HFFc6 (cell line): ENCODE measurements at regions not wholly inside any gene's neighbourhood (a gene's known extent, or its start where the extent isn't known, plus 50 kb on each side); places are given as distances from the start of the nearest gene placed in this dataset.

Experiments used
- DNase-seq: peaks from one replicate; pipeline ENCODE4 v3.0.0-alpha.2; 2018
- H3K27ac Mint-ChIP-seq: 2 replicates; pipeline ENCODE4 v1.8.0; 2020; ENCODE audit warnings: mild to moderate bottlenecking, mixed read lengths
- H3K27me3 Mint-ChIP-seq: 2 replicates; pipeline ENCODE4 v1.8.0; 2021; ENCODE audit warnings: mild to moderate bottlenecking, moderate library complexity, mixed read lengths; ENCODE audit not compliant: insufficient read depth
- H3K36me3 Mint-ChIP-seq: 2 replicates; pipeline ENCODE4 v1.8.0; 2021; ENCODE audit warnings: low read depth, mixed read lengths
- H3K4me1 Mint-ChIP-seq: 2 replicates; pipeline ENCODE4 v1.8.0; 2020; ENCODE audit warnings: low read depth, mixed read lengths
- H3K4me3 Mint-ChIP-seq: 2 replicates; pipeline ENCODE4 v1.8.0; 2020; ENCODE audit warnings: mild to moderate bottlenecking, moderate library complexity, mixed read lengths
- H3K9me3 Mint-ChIP-seq: 2 replicates; pipeline ENCODE4 v1.8.0; 2020; ENCODE audit warnings: mild to moderate bottlenecking, mixed read lengths
- CTCF ChIP-seq: fragments of 200-600 bp; sonication (generic); IDR thresholded peaks from 2 replicates; pipeline ENCODE4 v1.5.0; 2021; ENCODE audit warnings: antibody characterized with exemption, mild to moderate bottlenecking

- DNase-seq: no peak
- Mint-ChIP-seq H3K4me1 (no peaks in the 10 kb centered on the region), H3K36me3 (no peaks in the 10 kb centered on the region), H3K27ac (no peak overlapping the region), H3K27me3 (no peaks in the 10 kb centered on the region), H3K9me3 (peaks cover 5% of the 10 kb centered on the region), H3K4me3 (no peak overlapping the region)
- TF ChIP-seq CTCF: no peak
Measured at GRCh38 chrX:7775987-7776386, 67.0 kb upstream of the VCX start.

- H3K27me3 Mint-ChIP-seq: no peaks in the 10 kb centered on the region
- H3K4me3 Mint-ChIP-seq: no peak overlapping the region
- H3K9me3 Mint-ChIP-seq: peaks cover 5% of the 10 kb centered on the region
- no peak overlapping the region for H3K27ac Mint-ChIP-seq
- DNase-seq: no peak
- no peaks in the 10 kb centered on the region for H3K4me1 Mint-ChIP-seq
- TF ChIP-seq CTCF: no peak
- H3K36me3 Mint-ChIP-seq: no peaks in the 10 kb centered on the region
Measured at GRCh38 chrX:7771788-7772438, 71.1 kb upstream of the VCX start.

- Mint-ChIP-seq H3K9me3 (no peaks in the 10 kb centered on the region), H3K4me1 (no peaks in the 10 kb centered on the region), H3K36me3 (no peaks in the 10 kb centered on the region), H3K27me3 (no peaks in the 10 kb centered on the region), H3K27ac (no peak overlapping the region), H3K4me3 (no peak overlapping the region)
- TF ChIP-seq CTCF: no peak
- DNase-seq: no peak
Measured at GRCh38 chrX:7759830-7760229, 83.1 kb upstream of the VCX start.

- TF ChIP-seq CTCF: no peak
- Mint-ChIP-seq H3K36me3 (no peaks in the 10 kb centered on the region), H3K4me1 (no peaks in the 10 kb centered on the region), H3K4me3 (no peak overlapping the region), H3K27ac (no peak overlapping the region), H3K27me3 (no peaks in the 10 kb centered on the region), H3K9me3 (peaks cover 3% of the 10 kb centered on the region; the same call in 1 of the 2 replicates)
- DNase-seq: no peak
Measured at GRCh38 chrX:7746856-7747255, 96.1 kb upstream of the VCX start.

GRCh38 chrX:7730071-7730470 lies 112.9 kb upstream of the VCX start:
- no peak for DNase-seq
- Mint-ChIP-seq H3K9me3 (no peaks in the 10 kb centered on the region), H3K27me3 (peaks cover 2% of the 10 kb centered on the region; the same call in 1 of the 2 replicates), H3K36me3 (no peaks in the 10 kb centered on the region), H3K27ac (no peak overlapping the region), H3K4me1 (no peaks in the 10 kb centered on the region), H3K4me3 (no peak overlapping the region)
- no peak for TF ChIP-seq CTCF

GRCh38 chrX:7720519-7720918 lies 122.5 kb upstream of the VCX start:
- DNase-seq: no peak
- no peaks in the 10 kb centered on the region for H3K4me1 Mint-ChIP-seq
- no peak overlapping the region for H3K27ac Mint-ChIP-seq
- H3K36me3 Mint-ChIP-seq: no peaks in the 10 kb centered on the region
- no peaks in the 10 kb centered on the region for H3K9me3 Mint-ChIP-seq
- TF ChIP-seq CTCF: no peak
- H3K4me3 Mint-ChIP-seq: no peak overlapping the region
- H3K27me3 Mint-ChIP-seq: no peaks in the 10 kb centered on the region
